GM23248 (cell line): ENCODE measurements at regions not wholly inside any gene's neighbourhood (a gene's known extent, or its start where the extent isn't known, plus 50 kb on each side); places are given as distances from the start of the nearest gene placed in this dataset.

Experiments used
- EZH2 ChIP-seq: fragments of 200-600 bp; sonication (generic); IDR thresholded peaks from 2 replicates; pipeline ENCODE4 v1.6.1; 2018; ENCODE audit warnings: antibody characterized with exemption, mild to moderate bottlenecking; ENCODE audit not compliant: insufficient read depth, poor library complexity, severe bottlenecking
- EZH2phosphoT487 ChIP-seq: fragments of 200-600 bp; sonication (generic); IDR thresholded peaks from 2 replicates; pipeline ENCODE4 v1.6.1; 2018; ENCODE audit warnings: antibody characterized with exemption, moderate library complexity, mild to moderate bottlenecking, low read depth; ENCODE audit not compliant: insufficient read depth

DNA sequence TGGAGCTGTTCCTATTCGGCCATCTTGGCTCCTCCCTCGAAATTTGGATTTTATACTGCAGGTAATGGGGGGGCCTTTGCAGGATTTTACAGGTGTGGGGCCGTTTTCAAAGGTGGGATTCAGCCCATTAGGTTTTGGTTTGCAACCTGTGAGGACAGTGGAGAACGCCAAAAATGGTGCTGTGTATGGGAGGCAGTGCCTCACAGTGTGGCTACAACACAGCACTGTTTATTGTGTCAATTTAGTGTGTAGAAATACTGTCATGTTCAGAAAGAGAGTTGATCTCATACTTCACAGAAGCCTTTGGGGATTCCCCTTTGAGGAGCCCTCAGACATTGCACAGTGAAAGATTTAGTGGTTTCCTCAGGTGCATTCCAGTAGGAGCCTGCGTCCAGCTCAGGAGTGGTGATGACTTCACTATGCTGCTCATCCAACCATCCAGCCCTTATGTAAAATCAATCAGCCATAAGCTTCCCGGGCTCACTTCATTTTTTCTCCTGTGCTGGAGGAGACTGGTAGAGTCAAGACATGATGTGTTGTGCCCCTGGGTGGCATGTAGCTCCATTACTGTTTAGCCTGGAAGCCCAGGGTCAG, 92.7 kb upstream of the PRMT8 start:
- no peak for TF ChIP-seq EZH2
- TF ChIP-seq EZH2phosphoT487 = no peak
